ENCODE measurements at regions not wholly inside any gene's neighbourhood (a gene's known extent, or its start where the extent isn't known, plus 50 kb on each side); places are given as distances from the start of the nearest gene placed in this dataset.

DNA sequence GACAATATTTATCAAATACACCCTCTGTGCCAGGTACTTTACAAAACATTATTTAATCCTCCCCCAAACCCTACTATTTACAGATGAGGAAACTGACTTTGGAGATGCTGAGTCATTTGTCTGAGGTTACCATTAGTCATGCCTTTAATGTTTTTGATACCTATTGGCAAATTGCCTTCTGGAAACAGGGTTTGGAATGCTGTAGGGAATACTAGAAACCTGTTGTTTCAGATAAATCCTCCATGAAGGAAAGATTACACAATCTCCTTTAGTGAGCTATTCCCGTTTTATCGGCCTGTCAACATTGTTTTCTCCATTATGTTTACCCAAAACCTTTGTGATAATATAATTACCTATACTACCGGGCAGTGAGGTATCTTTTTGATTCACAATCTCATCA lies 93.6 kb upstream of the ADGRF1 start:
- intact Hi-C loops (cut with micrococcal nuclease; ENCODE audit: unreplicated experiment): loop anchor here (1.0 to 2.0 kb wide), 4 partner anchors 9 to 59 kb away; no protein-coding TSS in a partner anchor
- Histone ChIP-seq H3K27me3 (ENCODE audit: control insufficient read depth in 1 of 2, insufficient read depth in 2 of 2, low read length in 2 of 2) (no peaks in the 10 kb centered on the region), H3K9ac (ENCODE audit: insufficient read depth, low read depth, low read length) (peak overlapping the region; percentile 62), H2AFZ (ENCODE audit: low read length) (no peak overlapping the region), H3K27ac (ENCODE audit: extremely low read length, insufficient read depth, low read length) (peak overlapping the region; percentile 74), H3K79me2 (ENCODE audit: insufficient read depth, low read length) (no peaks in the 10 kb centered on the region), H3K4me3 (replicated peaks in 1 of 3; ENCODE audit: insufficient read depth in 1 of 3, low read depth in 2 of 3, low read length in 3 of 3) (no peak overlapping the region; a peak in 1 of 6 replicates), H3K9me3 (ENCODE audit: low read length) (no peaks in the 10 kb centered on the region), H3K4me2 (ENCODE audit: low read depth, low read length) (peak overlapping the region; percentile 63), H4K20me1 (ENCODE audit: insufficient read depth, low read length) (no peaks in the 10 kb centered on the region), H3K4me1 (ENCODE audit: insufficient read depth, low read length) (peaks cover 77% of the 10 kb centered on the region), H3K36me3 (replicated peaks in 1 of 2; ENCODE audit: control insufficient read depth in 1 of 2, insufficient read depth in 2 of 2, low read length in 2 of 2) (no peaks in the 10 kb centered on the region)
- peak; percentile 31 for ATAC-seq
- FAIRE-seq: no peak
- BruUV-seq (replicated peaks): no TSS peak
- 0% methylated on average over 3 of the region's 3 CpGs for WGBS (ENCODE audit: low lambda C conversion rate)
- DNase-seq (ENCODE audit: low spot score): peak; percentile 97
- in situ Hi-C loops (cut with HindIII; ENCODE audit: extremely low pct_ligation_motif_present, low pct_unique_long_range_greater_than_20kb): no loop called here
- CTCF ChIA-PET (ENCODE audit: low intra/inter-chr PET ratio, low total read pairs): no interaction called here
- POLR2A ChIA-PET: interaction anchor here (0.7 to 1.3 kb wide), 4 partner anchors 11 to 60 kb away, joined by 3 to 6 read pairs (median 3); no protein-coding TSS in a partner anchor
- no peak for TF ChIP-seq HNF4G (IDR thresholded peaks at IDR 0.05; ENCODE audit: borderline replicate concordance, low read depth, low read length)
- no peak for TF ChIP-seq HNF4G (CRISPR knock-in tag; IDR thresholded peaks at IDR 0.05; ENCODE audit: borderline replicate concordance, low read depth)
- no peak for TF ChIP-seq SMARCC2 (IDR thresholded peaks at IDR 0.05)
- TF ChIP-seq FOXJ3 (CRISPR knock-in tag; IDR thresholded peaks at IDR 0.05; ENCODE audit: borderline replicate concordance): peak; percentile 49; the same call in 1 of the 2 replicates
- no peak for TF ChIP-seq AHR (CRISPR knock-in tag; IDR thresholded peaks at IDR 0.05)
- TF ChIP-seq FOXP4 (CRISPR knock-in tag; IDR thresholded peaks at IDR 0.05): peak; percentile 89
- no peak for TF ChIP-seq RAD21 (CRISPR knock-in tag; IDR thresholded peaks at IDR 0.05)
- TF ChIP-seq, protein P1, sequence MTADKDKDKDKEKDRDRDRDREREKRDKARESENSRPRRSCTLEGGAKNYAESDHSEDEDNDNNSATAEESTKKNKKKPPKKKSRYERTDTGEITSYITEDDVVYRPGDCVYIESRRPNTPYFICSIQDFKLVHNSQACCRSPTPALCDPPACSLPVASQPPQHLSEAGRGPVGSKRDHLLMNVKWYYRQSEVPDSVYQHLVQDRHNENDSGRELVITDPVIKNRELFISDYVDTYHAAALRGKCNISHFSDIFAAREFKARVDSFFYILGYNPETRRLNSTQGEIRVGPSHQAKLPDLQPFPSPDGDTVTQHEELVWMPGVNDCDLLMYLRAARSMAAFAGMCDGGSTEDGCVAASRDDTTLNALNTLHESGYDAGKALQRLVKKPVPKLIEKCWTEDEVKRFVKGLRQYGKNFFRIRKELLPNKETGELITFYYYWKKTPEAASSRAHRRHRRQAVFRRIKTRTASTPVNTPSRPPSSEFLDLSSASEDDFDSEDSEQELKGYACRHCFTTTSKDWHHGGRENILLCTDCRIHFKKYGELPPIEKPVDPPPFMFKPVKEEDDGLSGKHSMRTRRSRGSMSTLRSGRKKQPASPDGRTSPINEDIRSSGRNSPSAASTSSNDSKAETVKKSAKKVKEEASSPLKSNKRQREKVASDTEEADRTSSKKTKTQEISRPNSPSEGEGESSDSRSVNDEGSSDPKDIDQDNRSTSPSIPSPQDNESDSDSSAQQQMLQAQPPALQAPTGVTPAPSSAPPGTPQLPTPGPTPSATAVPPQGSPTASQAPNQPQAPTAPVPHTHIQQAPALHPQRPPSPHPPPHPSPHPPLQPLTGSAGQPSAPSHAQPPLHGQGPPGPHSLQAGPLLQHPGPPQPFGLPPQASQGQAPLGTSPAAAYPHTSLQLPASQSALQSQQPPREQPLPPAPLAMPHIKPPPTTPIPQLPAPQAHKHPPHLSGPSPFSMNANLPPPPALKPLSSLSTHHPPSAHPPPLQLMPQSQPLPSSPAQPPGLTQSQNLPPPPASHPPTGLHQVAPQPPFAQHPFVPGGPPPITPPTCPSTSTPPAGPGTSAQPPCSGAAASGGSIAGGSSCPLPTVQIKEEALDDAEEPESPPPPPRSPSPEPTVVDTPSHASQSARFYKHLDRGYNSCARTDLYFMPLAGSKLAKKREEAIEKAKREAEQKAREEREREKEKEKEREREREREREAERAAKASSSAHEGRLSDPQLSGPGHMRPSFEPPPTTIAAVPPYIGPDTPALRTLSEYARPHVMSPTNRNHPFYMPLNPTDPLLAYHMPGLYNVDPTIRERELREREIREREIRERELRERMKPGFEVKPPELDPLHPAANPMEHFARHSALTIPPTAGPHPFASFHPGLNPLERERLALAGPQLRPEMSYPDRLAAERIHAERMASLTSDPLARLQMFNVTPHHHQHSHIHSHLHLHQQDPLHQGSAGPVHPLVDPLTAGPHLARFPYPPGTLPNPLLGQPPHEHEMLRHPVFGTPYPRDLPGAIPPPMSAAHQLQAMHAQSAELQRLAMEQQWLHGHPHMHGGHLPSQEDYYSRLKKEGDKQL (CRISPR knock-in tag; IDR thresholded peaks at IDR 0.05; ENCODE audit: low read depth): peak; percentile 28; the same call in 1 of the 2 replicates
- TF ChIP-seq POGZ (CRISPR knock-in tag; IDR thresholded peaks at IDR 0.05): 0 out of 2 replicates have a peak, but pooled peaks have one; percentile 51
- no peak for TF ChIP-seq ZNF292 (CRISPR knock-in tag; IDR thresholded peaks at IDR 0.05; ENCODE audit: borderline replicate concordance, low read depth)
- TF ChIP-seq RELA (CRISPR knock-in tag; IDR thresholded peaks at IDR 0.05): peak; percentile 37; the same call in 1 of the 2 replicates
- TF ChIP-seq SOX5 (CRISPR knock-in tag; IDR thresholded peaks at IDR 0.05; ENCODE audit: borderline replicate concordance): peak; percentile 89; the same call in 1 of the 2 replicates
- TF ChIP-seq ZNF430 (CRISPR knock-in tag; IDR thresholded peaks at IDR 0.05): no peak
- no peak for TF ChIP-seq ZNF10 (CRISPR knock-in tag; IDR thresholded peaks at IDR 0.05; ENCODE audit: borderline replicate concordance, low read depth)
- peak; percentile 76; the same call in 1 of the 2 replicates for TF ChIP-seq JUNB (CRISPR knock-in tag; IDR thresholded peaks at IDR 0.05; ENCODE audit: borderline replicate concordance)
- TF ChIP-seq ZNF678 (CRISPR knock-in tag; IDR thresholded peaks at IDR 0.05): no peak
